Neural progenitor cell (in vitro differentiated cells): ENCODE measurements at regions not wholly inside any gene's neighbourhood (a gene's known extent, or its start where the extent isn't known, plus 50 kb on each side); places are given as distances from the start of the nearest gene placed in this dataset.
"Not testable (repeated sequence)": the region's sequence is repeated elsewhere in the genome, so short reads cannot be mapped to it uniquely, and the experiment has no call there.

Experiments used
- EZH2 ChIP-seq: fragments of 200-600 bp; sonication (generic); IDR thresholded peaks from 2 replicates; pipeline ENCODE4 v1.6.1; 2017; ENCODE audit warnings: antibody characterized with exemption, mild to moderate bottlenecking, moderate library complexity
- EZH2phosphoT487 ChIP-seq: fragments of 200-600 bp; sonication (generic); IDR thresholded peaks from 2 replicates; pipeline ENCODE4 v1.6.1; 2017; ENCODE audit warnings: antibody characterized with exemption
- TF ChIP-seq, protein P1 (sequence below): fragments of 200-600 bp; sonication (generic); IDR thresholded peaks from 2 replicates; pipeline ENCODE4 v1.5.1; 2017; ENCODE audit warnings: antibody characterized with exemption, mild to moderate bottlenecking

DNA sequence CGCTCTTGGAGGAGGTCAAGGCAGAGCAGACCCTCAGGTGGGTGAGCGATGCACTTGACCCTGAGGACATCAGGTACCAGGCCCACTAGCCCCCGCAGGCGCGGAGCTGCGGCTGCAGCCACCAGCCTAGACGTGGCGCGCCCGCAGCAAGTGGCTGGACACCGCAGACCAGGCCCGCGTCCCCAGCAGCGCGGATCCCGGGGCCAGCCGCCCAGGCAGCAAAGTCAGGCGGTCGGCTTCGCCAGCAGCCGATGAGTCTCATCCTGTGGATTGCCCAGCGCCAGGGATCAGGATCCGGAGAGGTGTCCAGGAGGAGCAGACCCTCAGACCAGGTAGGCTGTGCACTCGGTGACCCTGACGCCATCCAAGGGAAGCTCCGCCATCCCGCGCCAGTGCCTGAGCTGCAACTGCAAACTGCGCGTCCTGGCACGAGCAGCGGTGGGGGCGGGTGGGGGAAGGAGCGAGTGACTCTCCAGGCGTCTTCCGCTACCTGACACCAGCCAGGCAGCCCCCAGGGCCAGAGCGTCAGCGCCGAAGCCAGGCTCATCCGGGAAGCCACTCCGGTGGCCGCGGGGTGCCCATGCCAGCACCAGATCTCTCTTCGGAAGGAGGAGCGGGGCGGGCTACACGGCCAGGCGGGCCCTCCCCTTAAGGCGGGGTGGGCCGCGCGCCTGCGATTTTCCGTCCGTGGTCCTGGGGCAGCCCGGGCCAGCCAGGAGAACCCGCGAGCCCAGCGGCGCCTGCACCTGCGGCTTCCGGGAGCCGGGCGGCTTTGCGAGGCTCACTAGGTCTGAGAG lies 92.6 kb upstream of the THOC3 start:
- TF ChIP-seq EZH2, EZH2phosphoT487: not testable (repeated sequence)
- TF ChIP-seq, protein P1, sequence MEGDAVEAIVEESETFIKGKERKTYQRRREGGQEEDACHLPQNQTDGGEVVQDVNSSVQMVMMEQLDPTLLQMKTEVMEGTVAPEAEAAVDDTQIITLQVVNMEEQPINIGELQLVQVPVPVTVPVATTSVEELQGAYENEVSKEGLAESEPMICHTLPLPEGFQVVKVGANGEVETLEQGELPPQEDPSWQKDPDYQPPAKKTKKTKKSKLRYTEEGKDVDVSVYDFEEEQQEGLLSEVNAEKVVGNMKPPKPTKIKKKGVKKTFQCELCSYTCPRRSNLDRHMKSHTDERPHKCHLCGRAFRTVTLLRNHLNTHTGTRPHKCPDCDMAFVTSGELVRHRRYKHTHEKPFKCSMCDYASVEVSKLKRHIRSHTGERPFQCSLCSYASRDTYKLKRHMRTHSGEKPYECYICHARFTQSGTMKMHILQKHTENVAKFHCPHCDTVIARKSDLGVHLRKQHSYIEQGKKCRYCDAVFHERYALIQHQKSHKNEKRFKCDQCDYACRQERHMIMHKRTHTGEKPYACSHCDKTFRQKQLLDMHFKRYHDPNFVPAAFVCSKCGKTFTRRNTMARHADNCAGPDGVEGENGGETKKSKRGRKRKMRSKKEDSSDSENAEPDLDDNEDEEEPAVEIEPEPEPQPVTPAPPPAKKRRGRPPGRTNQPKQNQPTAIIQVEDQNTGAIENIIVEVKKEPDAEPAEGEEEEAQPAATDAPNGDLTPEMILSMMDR, result not testable (repeated sequence)
